Activated T-helper 2 cell treated with anti-CD3 and anti-CD28 coated beads, Interferon-gamma antibody, Interleukin-2, Interleukin-4, amounts not matched to agents 10 μg/mL and 5 μg/mL and 100 μg/mL, durations not matched to agents 14 hours and 24 hours and 36 hours (primary cell): ENCODE measurements at regions not wholly inside any gene's neighbourhood (a gene's known extent, or its start where the extent isn't known, plus 50 kb on each side); places are given as distances from the start of the nearest gene placed in this dataset.

Experiments
- DNase-seq: peaks from one replicate; pipeline ENCODE4 v3.0.0; 2021; ENCODE audit warnings: low spot score
- H3K27ac Mint-ChIP-seq: one replicate; pipeline ENCODE4 v1.8.0; 2021; ENCODE audit warnings: mixed read lengths
- H3K27me3 Mint-ChIP-seq: one replicate; pipeline ENCODE4 v1.8.0; 2021; ENCODE audit warnings: low read depth, mixed read lengths
- H3K36me3 Mint-ChIP-seq: one replicate; pipeline ENCODE4 v1.8.0; 2021; ENCODE audit warnings: low read depth, mixed read lengths
- H3K4me1 Mint-ChIP-seq: one replicate; pipeline ENCODE4 v1.8.0; 2021; ENCODE audit warnings: low read depth, mixed read lengths
- H3K4me3 Mint-ChIP-seq: one replicate; pipeline ENCODE4 v1.8.0; 2021; ENCODE audit warnings: low read depth, mild to moderate bottlenecking, moderate library complexity, mixed read lengths
- H3K9me3 Mint-ChIP-seq: one replicate; pipeline ENCODE4 v1.8.0; 2021; ENCODE audit warnings: mixed read lengths
- intact Hi-C: fragments of 100-400 bp; cut with micrococcal nuclease; formaldehyde crosslinking; loops from one replicate; pipeline ENCODE4 v1.15.1; 2023

DNA sequence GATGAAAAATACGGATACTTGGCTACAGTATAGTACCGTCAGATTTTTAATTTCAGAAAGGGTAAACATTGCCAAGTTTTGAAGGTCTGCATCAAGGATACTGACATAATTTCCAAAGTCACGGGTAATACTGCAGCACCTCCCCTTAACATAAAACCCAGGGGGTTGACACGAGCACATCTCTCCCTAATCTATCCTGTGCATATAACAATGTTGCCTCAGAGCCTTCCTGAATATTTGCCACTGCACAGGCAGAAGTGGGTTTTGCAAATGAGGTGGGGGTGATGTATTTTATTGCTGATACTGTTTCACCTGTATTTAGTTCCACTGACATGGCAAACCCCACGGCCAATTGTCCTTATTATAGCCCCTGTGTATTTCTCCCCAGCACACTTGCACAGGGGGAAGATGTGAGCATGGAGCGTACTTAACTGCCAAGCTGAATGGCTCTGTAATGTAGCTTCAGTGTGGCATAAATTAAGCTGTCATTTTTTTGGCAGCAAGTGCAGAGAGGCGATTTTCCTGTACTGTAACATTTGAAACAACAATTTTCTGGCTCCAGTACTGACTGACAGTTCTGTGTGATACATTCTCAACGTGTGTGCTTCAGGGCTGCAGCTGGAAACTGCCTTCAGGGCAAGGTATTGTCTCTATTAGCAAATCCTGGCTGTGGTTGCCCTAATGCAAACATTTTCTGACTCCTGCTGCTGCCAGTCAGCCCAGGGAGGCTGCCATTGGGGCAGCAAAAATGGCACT is 299.6 kb upstream of the SP4 start:
- Mint-ChIP-seq H3K27ac (no peak overlapping the region), H3K27me3 (no peaks in the 10 kb centered on the region), H3K4me3 (no peak overlapping the region), H3K4me1 (no peaks in the 10 kb centered on the region), H3K36me3 (no peaks in the 10 kb centered on the region), H3K9me3 (no peaks in the 10 kb centered on the region)
- intact Hi-C loops: no loop called here
- DNase-seq: no peak

DNA sequence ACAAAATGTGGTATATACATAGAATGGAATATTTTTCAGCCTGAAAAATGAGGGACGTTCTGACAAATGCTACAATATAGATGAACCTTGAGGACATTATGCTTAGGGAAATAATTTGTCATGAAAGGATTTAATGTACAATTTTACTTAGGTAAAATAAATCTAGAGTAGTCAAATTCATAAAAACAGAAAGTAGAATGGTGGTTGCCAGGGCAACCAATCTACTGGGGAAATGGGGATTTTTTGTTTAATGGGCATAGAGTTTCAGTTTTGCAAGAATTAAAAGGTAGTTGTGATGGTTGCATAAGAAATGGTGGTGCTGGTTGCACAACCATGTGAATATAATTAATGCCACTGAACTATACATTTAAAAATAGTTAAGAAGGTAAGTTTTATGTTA is 296.0 kb upstream of the SP4 start:
- intact Hi-C loops: no loop called here
- no peak overlapping the region for H3K27ac Mint-ChIP-seq
- no peaks in the 10 kb centered on the region for H3K9me3 Mint-ChIP-seq
- H3K4me1 Mint-ChIP-seq: no peaks in the 10 kb centered on the region
- H3K27me3 Mint-ChIP-seq: no peaks in the 10 kb centered on the region
- H3K4me3 Mint-ChIP-seq: no peak overlapping the region
- DNase-seq: no peak
- no peaks in the 10 kb centered on the region for H3K36me3 Mint-ChIP-seq

DNA sequence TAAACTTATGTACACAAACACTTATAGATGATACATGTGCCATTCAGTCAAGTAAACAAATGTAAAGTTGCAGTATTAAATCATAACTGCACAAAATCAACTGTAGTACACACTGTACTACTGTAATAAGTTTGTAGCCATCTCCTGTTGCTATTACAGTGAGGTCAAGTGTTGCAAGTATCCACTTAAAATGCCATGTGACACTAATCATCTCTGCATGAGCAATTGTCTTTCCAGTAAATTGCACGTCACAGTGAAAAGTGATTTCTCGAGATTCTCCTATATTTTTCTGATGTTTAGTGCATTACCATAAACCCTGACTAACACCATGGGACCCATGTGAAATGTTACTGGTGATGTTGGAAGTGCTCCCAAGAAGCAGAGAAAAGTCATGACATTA is 293.3 kb upstream of the SP4 start:
- DNase-seq: no peak
- no peaks in the 10 kb centered on the region for H3K9me3 Mint-ChIP-seq
- H3K27ac Mint-ChIP-seq: no peak overlapping the region
- H3K27me3 Mint-ChIP-seq: no peaks in the 10 kb centered on the region
- intact Hi-C loops: no loop called here
- no peaks in the 10 kb centered on the region for H3K36me3 Mint-ChIP-seq
- H3K4me1 Mint-ChIP-seq: no peaks in the 10 kb centered on the region
- no peak overlapping the region for H3K4me3 Mint-ChIP-seq

DNA sequence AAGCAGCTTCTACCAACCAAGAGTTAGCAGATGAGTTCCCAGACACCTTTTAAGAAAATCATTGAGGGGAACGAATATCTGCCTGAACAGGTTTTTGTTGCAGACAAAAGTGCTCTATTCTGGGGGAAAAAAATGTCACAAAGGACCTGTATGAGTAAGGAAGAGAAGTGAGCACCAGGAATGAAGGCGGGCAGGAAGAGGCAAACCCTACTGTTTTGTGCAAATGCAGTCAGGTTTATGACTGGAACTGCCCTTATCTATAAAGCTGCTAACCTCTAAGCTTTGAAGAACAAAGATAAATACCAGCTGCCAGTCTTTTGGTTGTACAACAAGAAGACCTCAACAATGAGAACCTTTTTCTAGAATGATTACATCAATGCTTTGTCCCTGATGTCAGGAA is 292.4 kb upstream of the SP4 start:
- Mint-ChIP-seq H3K27me3 (no peaks in the 10 kb centered on the region), H3K27ac (no peak overlapping the region), H3K9me3 (no peaks in the 10 kb centered on the region), H3K4me3 (no peak overlapping the region), H3K4me1 (no peaks in the 10 kb centered on the region), H3K36me3 (no peaks in the 10 kb centered on the region)
- no peak for DNase-seq
- intact Hi-C loops: no loop called here

DNA sequence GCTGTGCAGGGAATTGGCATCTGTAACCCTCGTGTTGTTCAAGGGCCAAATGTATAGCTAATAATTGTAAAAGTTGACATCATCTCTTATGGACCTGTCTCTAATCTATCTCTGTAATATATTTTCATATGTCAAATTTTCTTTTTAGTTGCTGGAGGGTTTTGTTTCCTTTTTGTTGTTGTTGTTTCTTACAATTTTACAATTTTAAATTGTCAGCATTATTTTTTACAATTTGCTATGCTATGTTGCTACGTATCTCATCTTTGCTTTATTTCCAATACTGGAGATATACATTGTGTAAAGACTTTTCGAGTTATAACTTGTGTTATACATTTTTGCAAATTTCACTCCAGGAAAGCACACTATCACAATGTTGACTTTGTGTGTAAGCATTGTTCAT is 290.2 kb upstream of the SP4 start:
- intact Hi-C loops: no loop called here
- Mint-ChIP-seq H3K9me3 (no peaks in the 10 kb centered on the region), H3K36me3 (no peaks in the 10 kb centered on the region), H3K4me3 (no peak overlapping the region), H3K4me1 (no peaks in the 10 kb centered on the region), H3K27ac (no peak overlapping the region), H3K27me3 (no peaks in the 10 kb centered on the region)
- DNase-seq: no peak

DNA sequence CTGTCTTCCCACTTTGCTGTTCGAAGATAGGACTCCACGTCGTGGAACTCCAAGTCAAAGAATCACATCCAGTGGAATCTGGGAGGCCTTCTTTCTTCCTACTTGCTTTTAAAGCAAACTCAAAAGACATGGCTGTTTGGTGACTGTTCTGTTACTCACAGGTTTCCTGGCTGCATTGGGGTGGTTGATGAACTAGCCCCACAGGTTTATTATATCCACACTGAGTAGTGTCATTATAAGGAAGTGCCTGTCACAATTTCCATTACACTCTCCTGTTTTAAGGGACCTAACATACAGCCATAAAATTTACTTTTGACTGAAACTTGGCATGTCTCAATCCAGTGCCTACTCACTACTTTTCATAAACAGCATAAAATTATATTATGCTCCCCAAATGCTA is 287.3 kb upstream of the SP4 start:
- no peaks in the 10 kb centered on the region for H3K27me3 Mint-ChIP-seq
- intact Hi-C loops: no loop called here
- no peaks in the 10 kb centered on the region for H3K9me3 Mint-ChIP-seq
- H3K4me3 Mint-ChIP-seq: no peak overlapping the region
- H3K4me1 Mint-ChIP-seq: no peaks in the 10 kb centered on the region
- H3K27ac Mint-ChIP-seq: no peak overlapping the region
- no peak for DNase-seq
- H3K36me3 Mint-ChIP-seq: no peaks in the 10 kb centered on the region

DNA sequence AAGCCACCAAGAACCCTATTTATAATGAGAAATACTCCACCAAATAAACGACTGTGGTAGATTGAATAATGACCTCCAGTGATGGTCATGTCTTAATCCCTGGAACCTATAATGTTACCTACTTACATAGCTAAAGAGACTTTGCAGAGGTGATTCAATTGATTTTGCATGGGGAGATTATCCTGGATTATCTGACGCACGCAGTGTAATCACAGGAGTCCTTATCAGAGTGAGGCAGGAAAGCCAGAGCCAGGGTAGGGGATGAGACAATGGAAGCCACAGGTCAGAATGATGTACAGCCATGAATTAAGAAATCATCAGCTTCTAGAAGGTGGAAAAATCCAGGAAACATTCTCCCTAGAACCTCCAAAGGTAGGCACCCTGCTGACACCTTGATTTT is 286.4 kb upstream of the SP4 start:
- Mint-ChIP-seq H3K27ac (no peak overlapping the region), H3K9me3 (no peaks in the 10 kb centered on the region), H3K36me3 (no peaks in the 10 kb centered on the region), H3K4me1 (no peaks in the 10 kb centered on the region), H3K4me3 (no peak overlapping the region), H3K27me3 (no peaks in the 10 kb centered on the region)
- DNase-seq: no peak
- intact Hi-C loops: no loop called here

DNA sequence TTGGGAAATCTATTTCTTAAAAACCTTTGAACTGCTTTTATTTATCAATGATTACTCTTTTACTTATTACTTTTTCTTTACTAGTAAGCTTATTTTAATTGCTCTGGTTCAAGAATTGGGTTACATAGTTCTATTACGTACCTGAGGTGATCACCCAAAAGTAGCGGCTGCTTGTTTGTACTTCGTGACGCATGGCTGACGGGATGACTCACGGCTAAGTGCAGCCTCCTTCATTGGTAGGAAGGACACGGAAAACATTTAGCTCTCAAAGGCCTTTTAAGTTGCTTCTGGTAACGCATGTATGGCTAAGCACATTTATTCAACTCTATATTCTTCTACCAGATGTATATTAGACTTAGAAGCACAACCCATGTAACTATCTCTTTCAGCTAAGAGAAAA is 285.8 kb upstream of the SP4 start:
- Mint-ChIP-seq H3K36me3 (no peaks in the 10 kb centered on the region), H3K27me3 (no peaks in the 10 kb centered on the region), H3K27ac (no peak overlapping the region), H3K4me3 (no peak overlapping the region), H3K9me3 (no peaks in the 10 kb centered on the region), H3K4me1 (no peaks in the 10 kb centered on the region)
- DNase-seq: no peak
- intact Hi-C loops: no loop called here

DNA sequence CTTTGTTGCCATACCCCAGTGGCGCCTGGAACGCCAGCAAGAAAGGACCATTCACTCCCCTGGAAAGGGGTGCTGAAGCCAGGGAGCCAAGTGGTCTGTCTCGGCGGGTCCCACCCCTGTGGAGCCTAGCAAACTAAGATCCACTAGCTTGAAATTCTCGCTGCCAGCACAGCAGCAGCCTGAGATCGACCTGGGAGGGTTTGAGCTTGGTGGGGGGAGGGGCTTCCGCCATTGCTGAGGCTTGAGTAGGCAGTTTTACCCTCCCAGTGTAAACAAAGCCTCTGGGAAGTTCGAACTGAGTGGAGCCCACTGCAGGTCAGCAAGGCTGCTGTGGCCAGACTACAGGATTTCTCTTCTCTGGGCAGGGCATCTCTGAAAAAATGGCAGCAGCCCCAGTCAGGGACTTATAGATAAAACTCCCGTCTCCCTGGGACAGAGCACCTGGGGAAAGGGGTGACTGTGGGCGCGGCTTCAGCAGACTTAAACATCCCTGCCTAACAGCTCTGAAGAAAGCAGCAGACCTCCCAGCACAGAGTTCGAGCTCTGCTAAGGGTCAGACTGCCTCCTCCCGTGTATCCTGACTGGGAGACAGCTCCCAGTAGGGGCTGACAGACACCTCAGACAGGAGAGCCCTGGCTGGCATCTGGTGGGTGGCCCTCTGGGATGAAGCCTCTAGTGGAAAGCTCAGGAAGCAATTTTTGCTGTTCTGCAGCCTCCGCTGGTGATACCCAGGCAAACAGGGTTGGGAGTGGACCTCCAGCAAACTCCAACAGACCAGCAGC is 281.1 kb upstream of the SP4 start:
- DNase-seq: no peak
- H3K36me3 Mint-ChIP-seq: no peaks in the 10 kb centered on the region
- no peaks in the 10 kb centered on the region for H3K4me1 Mint-ChIP-seq
- intact Hi-C loops: no loop called here
- H3K9me3 Mint-ChIP-seq: no peaks in the 10 kb centered on the region
- no peak overlapping the region for H3K27ac Mint-ChIP-seq
- H3K4me3 Mint-ChIP-seq: no peak overlapping the region
- H3K27me3 Mint-ChIP-seq: no peaks in the 10 kb centered on the region

DNA sequence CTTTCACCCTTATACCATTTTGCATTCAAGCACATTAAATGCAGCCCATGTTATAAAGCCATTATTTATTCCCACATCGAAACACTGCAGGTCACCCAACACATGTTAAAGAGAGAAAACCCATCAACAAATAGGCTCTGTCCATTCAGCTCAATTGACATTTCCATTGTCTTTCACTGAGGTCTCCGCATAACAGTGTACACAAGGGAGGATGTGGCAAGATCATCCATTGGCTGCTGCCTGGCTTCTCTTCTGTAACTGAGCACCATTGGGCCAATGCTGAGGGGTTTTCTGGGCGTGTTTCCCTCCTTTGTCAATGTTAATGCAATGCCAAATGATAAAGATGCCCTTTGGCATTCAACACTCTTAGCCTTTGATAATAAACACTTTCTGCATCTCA is 278.1 kb upstream of the SP4 start:
- H3K36me3 Mint-ChIP-seq: no peaks in the 10 kb centered on the region
- no peak overlapping the region for H3K4me3 Mint-ChIP-seq
- no peak overlapping the region for H3K27ac Mint-ChIP-seq
- H3K27me3 Mint-ChIP-seq: no peaks in the 10 kb centered on the region
- H3K9me3 Mint-ChIP-seq: no peaks in the 10 kb centered on the region
- intact Hi-C loops: no loop called here
- DNase-seq: no peak
- H3K4me1 Mint-ChIP-seq: no peaks in the 10 kb centered on the region

DNA sequence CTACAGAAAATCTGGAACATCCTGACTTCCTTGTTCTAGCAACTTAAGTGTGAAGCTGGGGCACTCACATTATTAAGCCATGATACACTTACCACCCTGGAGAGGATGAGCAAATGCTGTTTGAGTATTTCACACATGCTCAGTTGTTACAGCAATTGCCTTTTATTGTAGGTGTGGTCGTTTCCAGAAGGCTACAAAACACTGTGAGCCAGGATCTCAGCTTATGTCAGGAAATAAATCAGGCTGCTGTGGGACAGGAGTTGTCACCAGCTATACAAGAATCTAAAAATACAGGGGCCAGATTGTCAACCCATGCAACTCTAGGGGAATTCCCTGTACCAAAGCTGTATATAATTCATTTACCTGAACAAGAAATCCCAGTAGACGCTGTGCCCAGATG is 273.3 kb upstream of the SP4 start:
- H3K4me1 Mint-ChIP-seq: no peaks in the 10 kb centered on the region
- H3K27me3 Mint-ChIP-seq: no peaks in the 10 kb centered on the region
- H3K9me3 Mint-ChIP-seq: no peaks in the 10 kb centered on the region

DNA sequence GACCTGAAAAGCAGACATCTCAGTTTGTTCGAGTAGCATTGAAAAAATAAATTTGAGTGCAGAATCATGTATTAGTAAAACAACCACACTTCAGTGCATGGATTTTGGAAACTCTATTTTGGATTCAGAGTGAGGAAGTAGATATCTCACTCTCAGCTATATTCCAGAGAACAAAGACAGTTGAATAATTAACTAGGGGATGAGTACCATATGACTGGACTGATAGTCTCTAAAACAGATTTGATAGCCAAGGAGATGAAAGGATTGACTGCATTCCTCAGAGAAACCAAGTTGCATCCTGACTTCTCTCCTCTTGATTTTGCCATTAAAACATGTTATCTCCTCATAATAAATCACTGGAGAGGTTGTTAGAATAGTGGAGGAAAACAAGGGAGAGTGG is 268.4 kb upstream of the SP4 start:
- no peaks in the 10 kb centered on the region for H3K4me1 Mint-ChIP-seq
- intact Hi-C loops: no loop called here

More for the DNA sequence above, 273.3 kb upstream of the SP4 start:
- no peak overlapping the region for H3K4me3 Mint-ChIP-seq
- no peak overlapping the region for H3K27ac Mint-ChIP-seq
- intact Hi-C loops: no loop called here
- no peak for DNase-seq
- no peaks in the 10 kb centered on the region for H3K36me3 Mint-ChIP-seq

DNA sequence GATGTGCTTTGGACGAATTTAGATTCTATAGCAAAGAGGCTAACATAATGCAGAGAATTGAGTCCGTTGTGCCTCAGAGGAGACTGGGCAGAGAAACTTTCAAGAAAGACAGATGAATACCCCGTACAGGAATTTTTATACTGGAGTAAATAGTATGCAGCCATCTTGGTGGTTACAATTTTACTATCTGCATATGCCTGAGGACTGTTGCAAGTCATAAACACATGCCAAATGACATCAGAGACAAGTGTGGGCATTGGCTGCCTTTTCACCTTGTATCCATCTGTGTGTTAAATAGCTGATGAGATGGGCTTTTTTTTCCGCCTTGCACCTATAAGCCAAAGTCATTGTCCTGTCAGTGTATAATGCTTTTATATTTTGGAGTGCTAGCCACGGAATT is 267.5 kb upstream of the SP4 start:
- Mint-ChIP-seq H3K36me3 (no peaks in the 10 kb centered on the region), H3K4me3 (no peak overlapping the region), H3K4me1 (no peaks in the 10 kb centered on the region), H3K27ac (no peak overlapping the region), H3K27me3 (peaks cover 1% of the 10 kb centered on the region), H3K9me3 (no peaks in the 10 kb centered on the region)
- intact Hi-C loops: no loop called here
- DNase-seq: no peak

More for the DNA sequence above, 268.4 kb upstream of the SP4 start:
- Mint-ChIP-seq H3K9me3 (no peaks in the 10 kb centered on the region), H3K27ac (no peak overlapping the region), H3K27me3 (no peaks in the 10 kb centered on the region), H3K36me3 (no peaks in the 10 kb centered on the region), H3K4me3 (no peak overlapping the region)
- DNase-seq: no peak
